Aorta (tissue), 5 donors: ENCODE measurements at regions not wholly inside any gene's neighbourhood (a gene's known extent, or its start where the extent isn't known, plus 50 kb on each side); places are given as distances from the start of the nearest gene placed in this dataset.

Experiments used
- ATAC-seq: fragments of 200-7000 bp; cut with Tn5 transposase; one replicate; pipeline ENCODE4 v1.9.1; 2022; ENCODE audit warnings: moderate library complexity; ENCODE audit not compliant: low FRiP score
- DNase-seq, 2 donors: peaks; one replicate each; pipeline ENCODE4 v3.0.0-alpha.2; 2020
- H3K27ac ChIP-seq, 2 donors: one replicate each; pipeline ENCODE4 v1.5.1; 2013; ENCODE audit warnings: low read length in 2 of 2, mild to moderate bottlenecking in 2 of 2, moderate library complexity in 2 of 2, control low read depth in 1 of 2, inconsistent platforms in 1 of 2, low read depth in 1 of 2
- H3K27me3 ChIP-seq, 2 donors: one replicate each; pipeline ENCODE4 v1.6.1; 2013; ENCODE audit warnings: control low read depth in 1 of 2, low read length in 1 of 2, mild to moderate bottlenecking in 1 of 2, moderate library complexity in 1 of 2; ENCODE audit not compliant: insufficient read depth in 2 of 2, control insufficient read depth in 1 of 2
- H3K36me3 ChIP-seq, 2 donors: one replicate each; pipeline ENCODE4 v1.6.1; 2013; ENCODE audit warnings: control low read depth in 1 of 2, low read length in 1 of 2, mild to moderate bottlenecking in 1 of 2; ENCODE audit not compliant: insufficient read depth in 2 of 2, control insufficient read depth in 1 of 2
- H3K4me1 ChIP-seq, 2 donors: one replicate each; pipeline ENCODE4 v1.6.1; 2013; ENCODE audit warnings: low read length in 2 of 2, control low read depth in 1 of 2, mild to moderate bottlenecking in 1 of 2, moderate library complexity in 1 of 2; ENCODE audit not compliant: insufficient read depth in 2 of 2, control insufficient read depth in 1 of 2
- H3K4me3 ChIP-seq, 2 donors: one replicate each; pipeline ENCODE4 v1.5.1; 2013; ENCODE audit warnings: low read length in 2 of 2, control low read depth in 1 of 2, mild to moderate bottlenecking in 1 of 2
- H3K9me3 ChIP-seq: one replicate; pipeline ENCODE4 v1.6.1; 2013; ENCODE audit warnings: mild to moderate bottlenecking, low read length; ENCODE audit not compliant: control insufficient read depth
- WGBS, 2 donors: extraction: QIAGEN DNeasy Blood & Tissue Kit; methylation state at CpG; one replicate each; pipeline ENCODE4 v1.1.7; 2013; 5-methylcytosine and 5-hydroxymethylcytosine counted together
- intact Hi-C, 2 donors: fragments of 100-400 bp; cut with DNase I; formaldehyde crosslinking; loops; one replicate each; pipeline versions ENCODE4 v1.14.2 to v1.15.0; 2022
- donor health status: healthy with polysubstance abuse.
- donor health status: Bipolar disorder and iron deficiency.
- donor health status: DM: no; HTN: no; CAD: no.
- donor health status: DM: no; HTN: no; CAD: no.
- donor health status: DM: yes; HTN: yes; CAD: no.

GRCh38 chr1:163257763-163258162 is 55.0 kb upstream of the RGS5 start:
- no peak for ATAC-seq
- Histone ChIP-seq H3K4me1 (peaks cover 0 to 15% of the 10 kb centered on the region in 2 donors), H3K27ac (no peak overlapping the region), H3K9me3 (no peaks in the 10 kb centered on the region), H3K36me3 (no peaks in the 10 kb centered on the region), H3K4me3 (no peak overlapping the region), H3K27me3 (no peaks in the 10 kb centered on the region)
- 28 to 32% methylated on average over 2 of the region's 2 CpGs for WGBS, 2 donors
- no peak for DNase-seq
- intact Hi-C loops: no loop called here

GRCh38 chr1:163258181-163258580 is 55.5 kb upstream of the RGS5 start:
- intact Hi-C loops: no loop called here
- H3K4me3 ChIP-seq: no peak overlapping the region
- ATAC-seq (no peak), DNase-seq (no peak)
- WGBS, 2 donors: 4 to 8% methylated on average over 1 of the region's 1 CpG
- H3K4me1 ChIP-seq: peaks cover 0 to 15% of the 10 kb centered on the region in 2 donors
- no peaks in the 10 kb centered on the region for H3K36me3 ChIP-seq
- peak overlapping the region in 1 of 2 donors; percentile 22 for H3K27ac ChIP-seq
- H3K9me3 ChIP-seq: no peaks in the 10 kb centered on the region
- H3K27me3 ChIP-seq: no peaks in the 10 kb centered on the region

- WGBS, 2 donors: 23% methylated on average over 2 of the region's 2 CpGs
- no peak for DNase-seq
- ATAC-seq: no peak
- intact Hi-C loops: no loop called here
- Histone ChIP-seq H3K36me3 (no peaks in the 10 kb centered on the region), H3K9me3 (no peaks in the 10 kb centered on the region), H3K4me3 (no peak overlapping the region), H3K4me1 (peaks cover 2% of the 10 kb centered on the region in 2 donors), H3K27ac (no peak overlapping the region), H3K27me3 (no peaks in the 10 kb centered on the region)
Observed at GRCh38 chr1:163263818-163264655, 57.7 kb upstream of the NUF2 start.

DNA sequence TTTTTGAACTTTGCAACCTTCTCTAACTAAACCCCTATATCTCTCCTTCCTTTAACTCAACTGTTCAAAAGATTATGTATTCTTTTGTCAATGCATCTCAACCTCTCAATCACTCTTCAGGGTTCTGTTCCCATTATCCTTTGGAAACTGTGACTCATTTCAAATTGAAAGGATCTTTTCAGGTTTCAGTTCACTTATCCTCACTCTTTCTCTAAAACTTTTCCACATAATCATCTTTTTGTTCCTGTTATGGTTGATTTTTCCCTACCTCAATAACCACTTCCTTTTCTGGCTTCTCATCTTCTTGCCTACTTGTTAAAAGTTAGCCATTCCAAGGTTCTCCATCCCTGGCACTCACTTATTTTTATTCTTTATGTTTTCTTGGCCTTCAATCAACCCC is 56.2 kb upstream of the NUF2 start:
- DNase-seq (no peak), ATAC-seq (no peak)
- peaks cover 2% of the 10 kb centered on the region in 2 donors for H3K4me1 ChIP-seq
- H3K27ac ChIP-seq: no peak overlapping the region
- intact Hi-C loops: no loop called here
- no peak overlapping the region for H3K4me3 ChIP-seq
- H3K9me3 ChIP-seq: no peaks in the 10 kb centered on the region
- H3K36me3 ChIP-seq: no peaks in the 10 kb centered on the region
- H3K27me3 ChIP-seq: no peaks in the 10 kb centered on the region

GRCh38 chr1:163267962-163268361 is 53.8 kb upstream of the NUF2 start:
- H3K36me3 ChIP-seq: no peaks in the 10 kb centered on the region
- no peak overlapping the region for H3K27ac ChIP-seq
- DNase-seq: no peak
- H3K27me3 ChIP-seq: no peaks in the 10 kb centered on the region
- no peak for ATAC-seq
- intact Hi-C loops: no loop called here
- peaks cover 2% of the 10 kb centered on the region in 2 donors for H3K4me1 ChIP-seq
- H3K9me3 ChIP-seq: no peaks in the 10 kb centered on the region
- H3K4me3 ChIP-seq: no peak overlapping the region

GRCh38 chr1:163271535-163271934 is 50.2 kb upstream of the NUF2 start:
- no peaks in the 10 kb centered on the region for H3K36me3 ChIP-seq
- no peak overlapping the region for H3K27ac ChIP-seq
- peaks cover 0 to 9% of the 10 kb centered on the region in 2 donors for H3K4me1 ChIP-seq
- ATAC-seq (no peak), DNase-seq (no peak)
- no peaks in the 10 kb centered on the region for H3K27me3 ChIP-seq
- 69 to 76% methylated on average over 1 of the region's 1 CpG for WGBS, 2 donors
- intact Hi-C loops: no loop called here
- H3K9me3 ChIP-seq: no peaks in the 10 kb centered on the region
- H3K4me3 ChIP-seq: no peak overlapping the region
